RWPE2 (cell line): ENCODE measurements at regions not wholly inside any gene's neighbourhood (a gene's known extent, or its start where the extent isn't known, plus 50 kb on each side); places are given as distances from the start of the nearest gene placed in this dataset.

Experiments
- ATAC-seq: fragments of 200-7000 bp; cut with Tn5 transposase; 3 replicates; pipeline ENCODE4 v1.9.1; 2021; ENCODE audit warnings: low read depth
- DNase-seq: peaks from one replicate; pipeline ENCODE4 v3.0.0-alpha.2; 2020; ENCODE audit warnings: low spot score
- H3K27ac ChIP-seq: fragments of 450-650 bp; 2 replicates; pipeline ENCODE4 v1.5.1; 2017; ENCODE audit warnings: mild to moderate bottlenecking; ENCODE audit not compliant: poor library complexity, severe bottlenecking
- H3K27me3 ChIP-seq: fragments of 250-450 bp; sonication (Bioruptor Pico); 2 replicates; pipeline ENCODE4 v1.5.1; 2021; ENCODE audit warnings: mild to moderate bottlenecking, moderate library complexity; ENCODE audit not compliant: insufficient read depth, poor library complexity, severe bottlenecking
- H3K36me3 ChIP-seq: fragments of 250-450 bp; sonication (Bioruptor Pico); 2 replicates; pipeline ENCODE4 v1.5.1; 2020; ENCODE audit warnings: low read depth, mild to moderate bottlenecking, moderate library complexity
- H3K4me1 ChIP-seq: fragments of 250-450 bp; sonication (Bioruptor Pico); 2 replicates; pipeline ENCODE4 v1.5.1; 2021; ENCODE audit warnings: mild to moderate bottlenecking, moderate library complexity; ENCODE audit not compliant: insufficient read depth, poor library complexity, severe bottlenecking
- H3K4me3 ChIP-seq: fragments of 250-450 bp; sonication (Bioruptor Pico); 2 replicates; pipeline ENCODE4 v1.5.1; 2021; ENCODE audit warnings: mild to moderate bottlenecking, moderate library complexity; ENCODE audit not compliant: severe bottlenecking
- H3K9me3 ChIP-seq: fragments of 250-450 bp; sonication (Bioruptor Pico); 2 replicates; pipeline ENCODE4 v1.5.1; 2021; ENCODE audit warnings: mild to moderate bottlenecking, moderate library complexity; ENCODE audit not compliant: severe bottlenecking
- TF ChIP-seq, protein P1 (sequence below): fragments of 450-650 bp; IDR thresholded peaks from one replicate; pipeline ENCODE4 v1.5.1; 2017; ENCODE audit warnings: mild to moderate bottlenecking, moderate library complexity; ENCODE audit not compliant: poor library complexity, severe bottlenecking

DNA sequence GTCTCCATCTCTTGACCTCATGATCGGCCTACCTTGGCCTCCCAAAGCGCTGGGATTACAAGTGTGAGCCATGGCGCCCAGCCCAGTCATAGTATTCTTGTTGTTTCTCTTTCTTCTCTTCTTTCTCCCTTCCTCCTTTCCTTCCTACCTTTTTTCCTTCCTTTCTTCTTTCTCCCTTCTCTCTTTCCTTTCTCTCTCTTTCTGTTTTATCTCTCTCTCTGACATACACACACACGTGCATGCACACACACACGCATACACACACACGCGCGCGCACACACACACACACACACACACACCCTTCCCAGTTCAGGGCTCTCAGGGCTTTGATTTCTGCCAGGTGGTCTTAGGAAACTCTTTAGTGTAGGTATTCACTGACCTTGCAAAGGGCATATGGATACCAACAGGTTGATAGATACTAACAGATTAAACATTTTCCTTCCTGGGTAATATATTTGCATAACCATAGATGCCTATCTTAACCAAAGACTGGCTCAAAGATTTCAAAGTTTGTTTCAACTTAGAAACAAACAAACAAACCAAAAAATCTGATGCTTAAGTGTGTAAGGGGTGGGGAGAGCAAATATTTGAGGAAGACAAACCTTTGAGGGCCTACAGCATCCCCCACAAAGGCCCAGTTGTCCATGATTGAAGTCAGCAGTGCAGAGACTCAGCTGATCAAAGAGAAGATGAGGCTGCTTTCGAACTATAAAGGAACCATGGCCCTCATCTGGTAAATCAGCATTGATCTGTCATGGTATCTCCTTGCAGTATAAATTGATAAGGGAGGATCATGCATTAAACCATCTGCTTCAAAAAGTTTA, 288.2 kb upstream of the SEMA6A start:
- no peaks in the 10 kb centered on the region for H3K9me3 ChIP-seq
- TF ChIP-seq, protein P1, sequence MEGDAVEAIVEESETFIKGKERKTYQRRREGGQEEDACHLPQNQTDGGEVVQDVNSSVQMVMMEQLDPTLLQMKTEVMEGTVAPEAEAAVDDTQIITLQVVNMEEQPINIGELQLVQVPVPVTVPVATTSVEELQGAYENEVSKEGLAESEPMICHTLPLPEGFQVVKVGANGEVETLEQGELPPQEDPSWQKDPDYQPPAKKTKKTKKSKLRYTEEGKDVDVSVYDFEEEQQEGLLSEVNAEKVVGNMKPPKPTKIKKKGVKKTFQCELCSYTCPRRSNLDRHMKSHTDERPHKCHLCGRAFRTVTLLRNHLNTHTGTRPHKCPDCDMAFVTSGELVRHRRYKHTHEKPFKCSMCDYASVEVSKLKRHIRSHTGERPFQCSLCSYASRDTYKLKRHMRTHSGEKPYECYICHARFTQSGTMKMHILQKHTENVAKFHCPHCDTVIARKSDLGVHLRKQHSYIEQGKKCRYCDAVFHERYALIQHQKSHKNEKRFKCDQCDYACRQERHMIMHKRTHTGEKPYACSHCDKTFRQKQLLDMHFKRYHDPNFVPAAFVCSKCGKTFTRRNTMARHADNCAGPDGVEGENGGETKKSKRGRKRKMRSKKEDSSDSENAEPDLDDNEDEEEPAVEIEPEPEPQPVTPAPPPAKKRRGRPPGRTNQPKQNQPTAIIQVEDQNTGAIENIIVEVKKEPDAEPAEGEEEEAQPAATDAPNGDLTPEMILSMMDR, result no peak
- no peak overlapping the region for H3K4me3 ChIP-seq
- no peak overlapping the region for H3K27ac ChIP-seq
- peaks cover 19% of the 10 kb centered on the region for H3K27me3 ChIP-seq
- no peaks in the 10 kb centered on the region for H3K4me1 ChIP-seq
- no peak for DNase-seq
- no peaks in the 10 kb centered on the region for H3K36me3 ChIP-seq
- no peak for ATAC-seq

DNA sequence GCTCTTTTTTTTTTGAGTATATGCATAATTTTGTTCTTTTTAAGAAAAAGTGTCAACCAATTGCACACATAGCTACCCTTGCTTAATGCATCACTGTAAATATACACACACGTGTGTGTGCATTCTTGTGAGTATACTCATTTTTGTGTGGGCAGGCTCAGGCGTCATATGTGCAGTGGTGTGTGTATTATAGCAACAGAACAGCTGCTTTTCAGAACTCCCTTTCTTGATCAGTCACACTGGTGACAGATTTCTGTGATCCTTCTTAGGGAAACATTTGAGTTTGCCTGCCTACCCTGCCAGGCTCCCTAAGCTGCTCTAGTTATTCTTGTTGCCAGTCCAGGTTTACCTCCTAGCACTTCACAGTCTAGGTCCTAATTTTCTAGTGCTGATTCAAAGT, 287.0 kb upstream of the SEMA6A start:
- ATAC-seq (no peak), DNase-seq (no peak)
- Histone ChIP-seq H3K27me3 (peaks cover 19% of the 10 kb centered on the region), H3K4me1 (no peaks in the 10 kb centered on the region), H3K27ac (no peak overlapping the region), H3K4me3 (no peak overlapping the region), H3K9me3 (no peaks in the 10 kb centered on the region), H3K36me3 (no peaks in the 10 kb centered on the region)
- TF ChIP-seq, protein P1, result no peak

DNA sequence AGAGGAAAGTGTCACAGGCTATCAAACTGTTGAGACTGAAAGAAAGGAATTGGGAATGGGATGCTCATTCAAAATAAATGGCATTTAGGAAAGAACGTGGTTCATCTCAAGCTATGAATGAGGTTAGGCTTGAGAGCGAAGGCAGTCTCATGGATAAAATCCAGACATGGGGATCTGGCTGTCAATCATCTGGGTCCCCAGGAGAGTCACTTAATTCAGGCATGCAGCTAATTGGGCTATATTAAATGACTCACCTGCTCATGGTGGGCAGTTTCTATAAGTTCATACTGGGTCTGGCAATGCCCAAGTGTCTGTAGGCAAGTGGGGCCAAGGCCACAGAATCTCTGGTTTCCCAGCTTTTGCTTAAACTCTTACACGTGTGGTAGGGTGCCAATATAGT, 286.5 kb upstream of the SEMA6A start:
- Histone ChIP-seq H3K27ac (no peak overlapping the region), H3K4me3 (no peak overlapping the region), H3K27me3 (peaks cover 15% of the 10 kb centered on the region), H3K36me3 (no peaks in the 10 kb centered on the region), H3K9me3 (no peaks in the 10 kb centered on the region), H3K4me1 (no peaks in the 10 kb centered on the region)
- ATAC-seq (no peak), DNase-seq (no peak)
- TF ChIP-seq, protein P1, result no peak

DNA sequence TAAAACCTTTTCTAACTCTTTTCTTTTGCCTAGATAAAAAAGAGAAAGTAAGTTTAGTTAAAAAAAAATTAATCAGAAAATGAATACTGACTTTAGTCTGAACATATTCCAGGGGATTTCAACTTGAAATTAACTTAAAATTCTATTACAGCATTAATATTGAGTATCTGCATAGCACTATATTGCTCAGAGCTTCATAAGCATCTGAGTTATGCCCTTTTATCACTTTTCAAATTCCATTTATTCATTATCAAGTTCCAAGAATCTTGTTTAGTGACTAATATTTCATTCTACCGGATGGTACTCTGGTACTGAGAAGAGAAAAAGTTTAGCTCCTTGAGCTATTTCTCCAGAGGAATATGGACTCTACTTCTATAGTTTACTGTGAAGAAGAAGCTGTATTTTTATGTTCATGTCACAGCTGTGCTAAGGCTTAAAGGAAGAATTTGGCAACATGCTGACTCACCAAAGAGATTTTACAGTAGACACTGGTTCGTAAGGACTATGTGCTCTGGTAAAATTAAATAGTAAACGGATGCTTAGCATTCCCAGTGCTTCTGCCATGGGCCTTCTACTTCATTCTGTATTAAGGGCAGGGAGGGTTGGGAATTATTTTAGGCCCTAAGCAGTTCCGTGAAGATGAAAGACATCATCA, 285.2 kb upstream of the SEMA6A start:
- no peak overlapping the region for H3K4me3 ChIP-seq
- DNase-seq, result no peak
- ATAC-seq, result no peak
- no peak overlapping the region for H3K27ac ChIP-seq
- peaks cover 9% of the 10 kb centered on the region for H3K27me3 ChIP-seq
- no peaks in the 10 kb centered on the region for H3K9me3 ChIP-seq
- no peaks in the 10 kb centered on the region for H3K36me3 ChIP-seq
- TF ChIP-seq, protein P1, result no peak
- no peaks in the 10 kb centered on the region for H3K4me1 ChIP-seq
